DMS53 treated with DMSO at 0.1 percent for 48 hours (cell line): ENCODE measurements at regions not wholly inside any gene's neighbourhood (a gene's known extent, or its start where the extent isn't known, plus 50 kb on each side); places are given as distances from the start of the nearest gene placed in this dataset.
"Not testable (repeated sequence)": the region's sequence is repeated elsewhere in the genome, so short reads cannot be mapped to it uniquely, and the experiment has no call there.

Experiments
- DNase-seq: peaks from one replicate; lab custom pipeline; 2025; ENCODE audit not compliant: unreplicated experiment; lab: John Stamatoyannopoulos, UW

GRCh38 chr11:92591521-92591920 is 366.9 kb downstream of the FAT3 start:
- DNase-seq = no peak

- DNase-seq = no peak
These were observed 369.6 kb downstream of the FAT3 start for GRCh38 chr11:92594251-92594650.

- no peak for DNase-seq
These were observed 370.4 kb downstream of the FAT3 start for GRCh38 chr11:92595052-92595451.

GRCh38 chr11:92596596-92597317 is 372.1 kb downstream of the FAT3 start:
- no peak for DNase-seq

GRCh38 chr11:92601048-92601447 is 368.4 kb upstream of the MTNR1B start:
- no peak for DNase-seq

- no peak for DNase-seq
These were observed 363.8 kb upstream of the MTNR1B start for GRCh38 chr11:92605667-92606066.

GRCh38 chr11:92607969-92608722 is 361.3 kb upstream of the MTNR1B start:
- no peak for DNase-seq

GRCh38 chr11:92611157-92611556 is 358.3 kb upstream of the MTNR1B start:
- DNase-seq = no peak

GRCh38 chr11:92618020-92618419 is 351.4 kb upstream of the MTNR1B start:
- DNase-seq = not testable (repeated sequence)

- DNase-seq = no peak
These were observed 346.4 kb upstream of the MTNR1B start for GRCh38 chr11:92623055-92623454.

GRCh38 chr11:92625894-92626293 is 343.6 kb upstream of the MTNR1B start:
- DNase-seq = no peak

- DNase-seq = no peak
These were observed 342.8 kb upstream of the MTNR1B start for GRCh38 chr11:92626624-92627023.

GRCh38 chr11:92627615-92628256 is 341.7 kb upstream of the MTNR1B start:
- DNase-seq = no peak

GRCh38 chr11:92628401-92629292 is 340.8 kb upstream of the MTNR1B start:
- no peak for DNase-seq

GRCh38 chr11:92632495-92632894 is 337.0 kb upstream of the MTNR1B start:
- DNase-seq = no peak

- no peak for DNase-seq
These were observed 335.6 kb upstream of the MTNR1B start for GRCh38 chr11:92633820-92634219.

- DNase-seq = no peak
These were observed 332.8 kb upstream of the MTNR1B start for GRCh38 chr11:92636543-92637188.

- no peak for DNase-seq
These were observed 330.8 kb upstream of the MTNR1B start for GRCh38 chr11:92638678-92639077.

GRCh38 chr11:92642177-92642931 is 327.1 kb upstream of the MTNR1B start:
- DNase-seq = no peak

GRCh38 chr11:92643827-92644226 is 325.6 kb upstream of the MTNR1B start:
- no peak for DNase-seq
